ENCODE measurements at regions not wholly inside any gene's neighbourhood (a gene's known extent, or its start where the extent isn't known, plus 50 kb on each side); places are given as distances from the start of the nearest gene placed in this dataset.
"Not testable (repeated sequence)": the region's sequence is repeated elsewhere in the genome, so short reads cannot be mapped to it uniquely, and the experiment has no call there.

DNA sequence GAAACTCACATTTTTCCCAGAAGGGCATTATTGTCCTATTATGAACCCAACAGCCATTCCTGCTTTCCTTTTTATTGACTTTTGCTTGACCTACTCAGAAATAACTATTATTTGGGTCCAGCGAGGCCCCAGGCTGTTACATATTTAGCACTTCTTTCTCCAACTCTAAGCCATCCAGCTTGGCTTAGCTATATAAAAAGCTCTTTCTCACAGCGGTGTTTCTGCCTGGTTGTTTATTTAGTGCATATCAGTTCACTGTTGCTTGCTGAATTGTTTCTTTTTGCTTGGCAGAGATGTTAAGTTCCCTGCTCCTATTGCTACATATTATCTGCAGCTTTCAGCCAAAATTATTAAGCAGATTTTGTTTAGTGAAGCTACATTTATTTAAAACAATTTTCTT is 1156.8 kb upstream of the SEMA6A start:
- DNase-seq (ENCODE audit: low read depth in 3 of 3) = no peak

- not testable (repeated sequence) for DNase-seq (ENCODE audit: low read depth in 3 of 3)
These were observed 1146.2 kb upstream of the SEMA6A start for GRCh38 chr5:117720784-117721183.

DNA sequence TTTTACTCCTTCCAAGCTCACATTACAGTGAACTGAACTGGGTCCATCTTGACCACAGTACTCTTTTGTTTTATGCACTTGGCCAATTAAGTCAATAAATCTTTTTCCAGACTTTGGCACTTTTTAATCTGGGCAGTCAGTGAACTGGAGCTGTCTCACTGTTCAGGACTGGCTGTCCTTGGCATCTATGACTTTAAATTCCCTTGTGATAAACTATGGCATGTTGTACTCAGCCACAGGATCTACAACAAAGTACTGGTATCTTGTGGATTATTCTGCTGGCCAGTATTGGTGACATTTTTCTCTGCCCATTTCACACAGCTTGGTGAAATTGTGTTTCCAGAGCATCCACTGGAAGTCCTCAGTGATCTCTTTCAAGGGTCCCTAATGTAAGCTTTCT is 1144.8 kb upstream of the SEMA6A start:
- DNase-seq (ENCODE audit: low read depth in 3 of 3) = no peak

GRCh38 chr5:117713585-117714198 is 1139.1 kb upstream of the SEMA6A start:
- no peak for DNase-seq (ENCODE audit: low read depth in 3 of 3)

GRCh38 chr5:117701062-117701461 is 1126.4 kb upstream of the SEMA6A start:
- no peak for DNase-seq (ENCODE audit: low read depth in 3 of 3)

GRCh38 chr5:117692606-117693005 is 1118.0 kb upstream of the SEMA6A start:
- no peak for DNase-seq (ENCODE audit: low read depth in 3 of 3)

GRCh38 chr5:117691081-117691870 is 1116.7 kb upstream of the SEMA6A start:
- no peak for DNase-seq (ENCODE audit: low read depth in 3 of 3)

DNA sequence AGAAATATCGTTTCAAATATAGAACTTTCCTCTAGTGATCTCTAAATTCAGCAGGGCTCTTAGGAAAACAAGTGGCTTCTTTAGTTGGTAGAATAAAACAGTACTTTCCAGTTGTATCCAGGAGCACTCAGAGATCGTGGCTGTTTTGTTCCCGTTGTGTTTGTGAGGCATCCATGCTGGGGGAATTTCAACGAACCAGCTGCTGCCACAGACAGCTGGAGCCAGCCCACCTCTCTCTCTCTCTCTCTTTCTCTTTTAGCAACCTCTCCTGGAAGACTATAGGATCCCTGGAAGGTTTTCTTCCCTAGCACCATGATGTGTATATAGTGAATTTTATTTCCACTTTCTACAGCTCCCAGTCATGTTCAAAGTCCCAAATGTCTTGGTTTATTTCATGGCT is 1116.0 kb upstream of the SEMA6A start:
- no peak for DNase-seq (ENCODE audit: low read depth in 3 of 3)

GRCh38 chr5:117686926-117687325 is 1112.3 kb upstream of the SEMA6A start:
- no peak for DNase-seq (ENCODE audit: low read depth in 3 of 3)

GRCh38 chr5:117682416-117682815 is 1107.8 kb upstream of the SEMA6A start:
- no peak for DNase-seq (ENCODE audit: low read depth in 3 of 3)

DNA sequence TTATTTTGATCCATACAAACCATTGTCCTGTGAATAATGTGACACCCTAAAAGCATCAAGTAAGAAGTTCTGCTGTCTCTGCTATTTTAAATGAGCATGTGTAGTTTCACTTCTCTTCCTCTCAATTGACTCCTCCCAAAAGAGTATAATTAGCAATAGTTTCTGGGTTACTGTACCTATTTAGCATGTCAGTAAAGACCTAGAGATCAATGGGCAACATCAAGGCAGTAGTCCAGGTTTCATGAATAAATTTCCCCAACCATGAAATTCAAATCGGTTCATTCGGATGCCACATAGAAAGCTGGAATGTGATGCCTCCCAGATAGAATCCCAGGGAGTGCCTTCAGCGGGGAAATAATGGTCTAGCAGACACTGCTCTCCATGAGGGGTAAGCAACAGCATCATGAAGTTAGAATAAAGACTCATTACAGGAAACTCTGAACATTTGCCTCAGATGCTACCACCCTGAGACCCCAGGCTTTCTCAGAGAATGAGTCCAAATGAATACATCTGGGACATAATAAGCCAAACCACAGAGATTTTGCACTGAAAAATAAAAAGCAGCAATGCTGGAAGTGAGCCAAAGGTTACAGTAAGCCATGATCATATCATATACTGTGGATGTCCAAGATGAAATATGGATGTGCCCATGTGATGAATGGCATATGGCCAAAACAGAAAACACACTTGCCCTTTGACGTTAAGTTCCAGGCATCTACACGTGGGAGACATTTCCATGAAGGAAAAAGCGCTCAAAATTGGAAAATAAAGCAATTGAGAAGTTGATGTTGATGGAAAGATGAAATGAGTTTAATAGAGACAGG is 1107.0 kb upstream of the SEMA6A start:
- no peak for DNase-seq (ENCODE audit: low read depth in 3 of 3)

GRCh38 chr5:117680426-117680825 is 1105.8 kb upstream of the SEMA6A start:
- DNase-seq (ENCODE audit: low read depth in 3 of 3) = no peak

DNA sequence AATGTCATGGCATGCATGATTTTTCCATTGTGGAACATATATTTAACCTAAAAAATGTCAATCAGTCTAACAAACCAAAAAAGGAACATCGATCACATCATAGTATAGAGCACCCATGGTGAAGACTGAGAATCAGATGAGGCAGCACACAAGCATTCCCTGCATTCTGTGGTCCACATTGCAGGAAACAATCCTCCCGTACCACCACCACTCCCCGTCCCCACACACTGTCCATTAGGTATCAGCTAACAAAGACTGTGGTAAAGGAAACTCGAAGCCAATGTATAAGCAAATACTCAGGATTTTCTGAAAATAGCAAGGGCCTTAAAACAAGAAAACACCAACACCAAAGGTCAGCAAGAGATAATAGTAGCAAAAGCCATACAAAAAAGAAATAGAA is 1104.4 kb upstream of the SEMA6A start:
- DNase-seq (ENCODE audit: low read depth in 3 of 3) = no peak

DNA sequence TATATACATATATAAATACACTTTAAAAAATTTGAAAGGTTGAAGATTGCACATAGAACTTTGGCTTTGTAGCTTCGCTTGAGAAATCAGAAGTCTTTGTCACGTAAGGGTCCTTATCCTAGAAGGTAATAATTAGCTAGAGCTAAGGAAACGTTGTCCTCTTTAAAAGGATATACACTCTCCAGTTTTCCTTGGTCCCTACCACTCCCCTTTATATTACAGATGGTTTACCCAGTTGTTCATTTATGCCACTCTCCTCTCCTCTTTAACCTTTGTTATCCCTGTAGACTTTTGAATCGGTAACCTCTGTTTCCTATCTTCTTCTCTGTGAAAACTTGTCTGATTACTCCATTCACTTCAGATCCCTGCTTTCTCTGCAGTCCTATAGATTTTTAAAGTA is 1101.0 kb upstream of the SEMA6A start:
- DNase-seq (ENCODE audit: low read depth in 3 of 3) = no peak

- no peak for DNase-seq (ENCODE audit: low read depth in 3 of 3)
These were observed 1096.9 kb upstream of the SEMA6A start for GRCh38 chr5:117671551-117671950.

DNA sequence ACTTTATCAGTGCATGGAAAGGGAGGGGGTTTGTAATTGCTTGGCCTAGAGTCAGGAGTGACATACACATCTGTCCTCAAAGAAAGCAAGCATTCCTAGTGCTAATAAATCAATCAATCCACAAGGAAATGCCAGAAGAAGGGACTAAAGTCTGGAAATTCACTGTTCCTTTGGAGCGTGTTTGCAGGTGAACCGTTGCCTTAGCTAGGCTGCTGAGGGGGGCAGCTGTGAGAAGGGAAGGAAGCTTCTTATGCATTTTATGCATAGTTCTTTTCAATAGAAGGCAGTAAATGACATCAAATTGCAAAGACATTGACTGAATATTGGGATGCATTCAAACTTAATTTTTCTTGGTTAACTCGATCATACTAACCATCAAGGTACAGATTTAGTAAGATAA is 1092.5 kb upstream of the SEMA6A start:
- no peak for DNase-seq (ENCODE audit: low read depth in 3 of 3)

- DNase-seq (ENCODE audit: low read depth in 3 of 3) = no peak
These were observed 1090.5 kb upstream of the SEMA6A start for GRCh38 chr5:117665121-117665520.

GRCh38 chr5:117662361-117662760 is 1087.7 kb upstream of the SEMA6A start:
- no peak for DNase-seq (ENCODE audit: low read depth in 3 of 3)

GRCh38 chr5:117657541-117657940 is 1082.9 kb upstream of the SEMA6A start:
- no peak for DNase-seq (ENCODE audit: low read depth in 3 of 3)

DNA sequence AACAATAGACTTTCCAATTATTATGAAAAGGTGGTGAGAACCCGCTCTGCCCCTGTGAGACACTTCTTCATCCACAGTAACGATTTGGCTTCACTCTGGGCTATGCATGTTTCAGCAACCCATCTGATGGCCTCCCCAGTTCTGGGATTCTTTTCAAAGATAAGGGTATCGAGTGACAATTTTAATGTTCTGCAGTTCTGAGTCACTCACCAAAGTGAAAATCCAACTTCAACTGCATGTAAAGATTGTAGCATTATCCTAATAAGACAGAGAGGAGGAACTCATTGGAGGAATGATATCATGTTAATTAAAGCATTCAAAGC is 1078.3 kb upstream of the SEMA6A start:
- no peak for DNase-seq (ENCODE audit: low read depth in 3 of 3)

GRCh38 chr5:117652036-117652957 is 1077.7 kb upstream of the SEMA6A start:
- no peak for DNase-seq (ENCODE audit: low read depth in 3 of 3)

DNA sequence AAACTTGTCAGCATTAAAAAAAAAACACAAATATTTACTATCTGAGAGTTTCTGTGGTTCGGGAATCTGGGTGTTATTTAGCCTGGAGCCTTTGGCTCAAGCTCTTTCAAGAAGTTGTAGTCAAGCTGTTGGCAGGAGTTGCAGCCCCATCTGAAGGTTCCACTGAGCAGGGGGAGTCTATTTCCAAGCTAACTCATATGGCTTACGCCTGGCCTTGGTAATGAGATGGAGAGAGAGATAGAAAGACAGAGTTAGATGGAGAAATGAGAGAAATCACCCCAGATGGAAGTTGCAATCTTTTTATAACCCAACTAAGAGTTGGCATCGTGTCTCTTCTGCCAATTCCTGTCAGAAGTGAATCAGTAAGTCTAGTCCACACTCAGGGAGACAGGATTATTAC is 1075.2 kb upstream of the SEMA6A start:
- DNase-seq (ENCODE audit: low read depth in 3 of 3) = no peak

Data from stimulated activated CD4-positive, alpha-beta T cell treated with anti-CD3 and anti-CD28 coated beads, TNF-alpha, amount 100 ng/mL, for 48 hours (primary cell).